ENCODE measurements at regions not wholly inside any gene's neighbourhood (a gene's known extent, or its start where the extent isn't known, plus 50 kb on each side); places are given as distances from the start of the nearest gene placed in this dataset.
"Not testable (repeated sequence)": the region's sequence is repeated elsewhere in the genome, so short reads cannot be mapped to it uniquely, and the experiment has no call there.

GRCh38 chr10:36872702-36873393, 252.6 kb upstream of the ANKRD30A start:
- DNase-seq (ENCODE audit: low spot score), result no peak

DNA sequence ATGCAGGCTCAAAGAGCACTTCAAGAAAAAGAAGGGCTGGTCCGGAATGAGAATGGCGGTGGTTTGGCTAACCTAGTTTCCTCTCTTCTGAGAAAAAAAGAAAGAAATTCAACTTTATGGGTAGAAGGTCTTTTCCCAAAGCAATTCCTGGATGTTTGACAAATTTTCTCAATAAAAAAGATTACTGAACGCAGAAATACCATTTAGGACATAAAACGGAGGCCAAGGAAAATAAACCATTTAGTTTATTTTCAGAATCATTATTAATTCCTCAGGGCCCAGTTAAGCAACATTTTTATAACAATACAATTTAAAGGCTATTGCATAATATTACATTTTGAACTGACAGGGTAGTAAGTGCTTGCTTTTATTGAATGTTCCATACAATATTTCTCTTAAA, 284.6 kb upstream of the ANKRD30A start:
- no peak for DNase-seq (ENCODE audit: low spot score)

DNA sequence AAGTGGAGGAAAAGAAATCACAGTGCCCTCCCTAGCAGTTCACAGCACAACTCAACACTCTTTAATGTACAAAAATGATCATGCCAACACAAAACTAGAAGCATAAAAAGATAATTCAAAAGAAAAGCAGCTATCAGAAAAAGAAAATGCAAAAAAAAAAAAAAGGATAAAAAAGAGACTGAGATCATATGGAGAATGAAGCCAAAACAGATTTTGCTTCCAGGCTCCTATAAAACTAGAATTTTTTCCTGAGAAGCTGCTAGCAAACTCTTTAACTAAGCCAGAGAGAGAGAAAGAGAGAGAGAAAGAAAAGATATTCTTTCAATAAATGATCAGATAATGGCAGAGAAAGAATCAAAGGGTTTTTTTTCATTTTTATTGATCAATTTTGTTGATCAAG, 288.0 kb upstream of the ANKRD30A start:
- DNase-seq (ENCODE audit: low spot score), result no peak

GRCh38 chr10:36819781-36820180, 305.6 kb upstream of the ANKRD30A start:
- DNase-seq (ENCODE audit: low spot score), result no peak

DNA sequence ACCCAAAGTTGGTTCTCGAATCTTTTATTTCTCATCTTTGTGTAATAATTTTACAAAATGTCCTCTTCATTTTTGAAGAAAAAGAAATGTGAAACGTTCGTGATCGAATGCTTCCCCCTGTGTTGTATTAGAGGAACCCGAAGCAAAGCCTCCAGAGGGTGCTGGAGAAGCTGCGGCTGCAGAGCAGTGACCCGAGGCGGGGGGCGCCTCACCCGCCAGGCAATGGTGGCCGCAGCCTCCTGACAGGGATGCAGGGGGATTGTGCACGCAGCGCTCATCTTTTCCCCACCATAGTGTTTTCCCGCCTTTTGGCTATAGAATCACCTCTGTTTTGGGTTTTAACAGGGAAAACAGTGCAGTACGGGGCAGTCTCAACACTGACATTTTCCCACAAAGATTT, 307.5 kb upstream of the ANKRD30A start:
- DNase-seq (ENCODE audit: low spot score), result no peak

- no peak for DNase-seq (ENCODE audit: low spot score)
Observed at GRCh38 chr10:36808625-36809362, 316.6 kb upstream of the ANKRD30A start.

GRCh38 chr10:36803229-36803628, 322.2 kb upstream of the ANKRD30A start:
- DNase-seq (ENCODE audit: low spot score), result no peak

DNA sequence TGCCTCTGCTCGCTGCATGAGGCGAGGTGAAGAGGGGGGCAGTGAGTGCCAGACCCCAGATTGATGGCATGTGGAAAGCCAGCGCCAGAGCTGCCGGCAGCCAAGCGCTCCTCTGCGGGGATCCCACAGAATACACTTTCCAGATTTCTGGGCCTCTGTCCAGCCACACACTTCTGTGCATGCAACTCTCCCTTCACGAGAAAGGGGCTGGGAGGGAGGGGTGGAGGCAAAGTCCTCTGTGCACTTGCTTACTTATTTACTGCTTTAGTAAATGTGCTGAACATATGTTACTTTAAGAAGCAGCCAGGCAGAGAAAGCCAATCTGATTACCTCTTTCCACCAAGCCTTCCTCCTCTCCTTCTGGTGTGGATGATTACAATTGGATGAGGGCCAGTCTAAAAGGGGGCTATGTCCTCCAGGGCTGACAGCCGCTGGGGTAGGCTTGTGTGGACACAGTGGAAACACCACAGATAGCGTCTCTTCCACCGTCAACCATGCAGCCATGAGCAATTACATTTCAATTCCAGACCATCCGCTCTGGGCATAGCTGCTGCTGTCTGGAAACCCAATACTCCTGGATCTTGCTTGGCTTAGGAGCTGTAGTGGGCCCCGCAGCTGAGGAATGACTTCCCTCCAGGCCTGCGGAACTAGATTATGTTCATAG, 322.8 kb upstream of the ANKRD30A start:
- DNase-seq (ENCODE audit: low spot score), result no peak

- no peak for DNase-seq (ENCODE audit: low spot score)
Observed at GRCh38 chr10:36801660-36802059, 323.7 kb upstream of the ANKRD30A start.

DNA sequence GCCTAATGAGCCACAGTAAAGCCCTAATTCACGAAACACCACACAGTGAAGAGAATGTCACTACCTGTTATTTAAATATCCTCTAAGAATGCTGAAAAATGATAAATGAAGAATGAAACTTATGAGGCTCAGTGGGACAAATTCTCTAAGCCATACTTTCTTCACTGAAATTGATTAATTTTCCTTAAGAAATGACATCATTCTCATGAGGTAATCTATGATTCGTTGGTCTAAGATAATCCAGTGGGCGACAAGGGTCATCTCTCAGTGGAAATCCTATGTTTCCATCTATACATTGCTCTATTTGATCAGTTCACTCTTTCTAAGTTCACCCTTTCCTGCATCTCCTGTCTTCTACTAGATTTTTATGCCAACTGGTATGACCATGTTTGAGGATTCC, 330.4 kb upstream of the ANKRD30A start:
- no peak for DNase-seq (ENCODE audit: low spot score)

GRCh38 chr10:36789974-36790373, 335.4 kb upstream of the ANKRD30A start:
- no peak for DNase-seq (ENCODE audit: low spot score)

- DNase-seq (ENCODE audit: low spot score), result no peak
Observed at GRCh38 chr10:36788152-36788551, 337.2 kb upstream of the ANKRD30A start.

- no peak for DNase-seq (ENCODE audit: low spot score)
Observed at GRCh38 chr10:36783400-36783799, 342.0 kb upstream of the ANKRD30A start.

GRCh38 chr10:36781570-36781969, 343.8 kb upstream of the ANKRD30A start:
- no peak for DNase-seq (ENCODE audit: low spot score)

- no peak for DNase-seq (ENCODE audit: low spot score)
Observed at GRCh38 chr10:36780158-36780557, 345.2 kb upstream of the ANKRD30A start.

DNA sequence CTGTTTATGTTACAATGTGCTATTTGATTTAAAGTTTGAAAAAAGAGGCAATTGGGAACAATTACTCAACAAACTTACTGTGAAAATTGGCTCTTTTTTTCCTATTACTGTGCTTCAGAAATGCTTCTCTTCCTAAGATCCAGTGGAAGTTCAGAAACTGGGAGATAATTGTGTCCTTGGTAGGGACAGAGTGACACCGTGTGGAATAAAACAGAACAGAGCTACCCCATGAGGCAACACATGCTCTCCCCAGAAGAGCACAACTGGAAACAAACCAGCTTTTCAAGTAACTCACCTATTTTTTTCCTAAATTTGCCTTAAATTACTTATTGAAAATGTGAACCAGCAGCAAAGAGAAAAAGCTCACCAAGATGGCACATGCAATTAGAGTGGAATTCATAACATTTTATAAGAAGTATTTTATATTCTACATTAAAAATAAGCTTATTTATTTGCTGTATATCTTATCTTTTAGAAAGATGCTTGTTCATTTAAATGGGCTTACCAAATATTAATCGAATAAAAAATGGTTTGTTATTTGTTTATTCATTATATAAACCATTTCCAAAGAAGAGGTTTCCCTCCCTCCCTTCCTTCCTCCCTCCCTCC, 346.1 kb upstream of the ANKRD30A start:
- DNase-seq (ENCODE audit: low spot score), result no peak

DNA sequence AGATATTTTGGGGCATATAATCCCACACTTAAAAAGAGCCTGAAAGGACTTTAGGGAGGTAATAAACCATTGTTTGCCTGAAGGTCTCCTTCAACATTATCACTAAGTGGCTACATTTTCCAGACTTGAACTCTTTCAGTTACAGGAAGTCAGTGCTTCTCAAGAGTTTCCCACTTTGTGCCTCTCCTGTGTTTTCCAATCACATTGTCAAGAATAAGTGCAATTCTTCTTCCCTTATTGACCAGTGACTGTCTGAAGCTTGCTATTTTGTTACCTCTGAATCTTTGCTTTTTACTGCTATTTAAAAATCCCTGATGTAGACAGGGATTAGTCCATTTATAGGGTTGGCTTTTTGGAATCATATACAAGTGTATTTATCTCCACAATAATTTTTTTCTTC, 346.7 kb upstream of the ANKRD30A start:
- DNase-seq (ENCODE audit: low spot score), result no peak

GRCh38 chr10:36773652-36774051, 351.7 kb upstream of the ANKRD30A start:
- no peak for DNase-seq (ENCODE audit: low spot score)

DNA sequence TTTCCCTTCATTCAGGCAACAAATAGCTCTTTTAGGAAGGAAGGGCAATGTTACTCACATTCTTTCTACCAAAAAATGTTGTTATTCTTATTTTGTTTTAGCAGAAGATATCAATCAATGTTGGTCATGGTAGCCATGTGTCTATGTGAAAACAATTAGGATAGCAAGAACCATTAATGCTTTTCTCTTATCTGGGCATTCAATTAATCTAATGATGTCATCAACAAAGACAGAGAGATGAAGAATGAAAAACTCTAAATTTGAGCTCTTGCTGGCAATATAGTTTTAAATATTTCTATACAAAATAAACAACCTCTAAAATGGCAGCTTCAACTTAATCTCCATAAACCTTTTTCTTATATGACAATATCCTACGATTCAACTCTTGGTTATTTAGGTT, 353.7 kb upstream of the ANKRD30A start:
- no peak for DNase-seq (ENCODE audit: low spot score)

GRCh38 chr10:36769741-36770140, 355.7 kb upstream of the ANKRD30A start:
- not testable (repeated sequence) for DNase-seq (ENCODE audit: low spot score)

DNA sequence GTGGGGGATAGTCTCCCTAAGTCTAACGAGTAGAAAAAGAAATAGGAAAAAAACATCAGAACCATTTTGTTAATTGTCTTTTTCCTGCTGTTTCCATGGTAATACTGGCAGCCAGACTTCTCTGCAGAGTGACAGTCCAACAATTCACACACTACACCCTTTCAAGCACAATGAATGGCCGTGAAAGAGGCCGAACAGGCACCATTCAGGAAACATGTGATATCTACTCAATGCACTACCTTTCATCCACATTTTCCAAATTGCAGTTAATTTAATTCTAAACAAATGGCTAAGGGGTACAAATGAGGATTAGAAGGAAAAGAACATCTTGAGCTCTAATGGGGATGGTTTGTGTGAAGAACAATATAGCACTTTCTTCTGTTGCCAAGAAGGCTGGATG, 358.5 kb upstream of the ANKRD30A start:
- no peak for DNase-seq (ENCODE audit: low spot score)

DNA sequence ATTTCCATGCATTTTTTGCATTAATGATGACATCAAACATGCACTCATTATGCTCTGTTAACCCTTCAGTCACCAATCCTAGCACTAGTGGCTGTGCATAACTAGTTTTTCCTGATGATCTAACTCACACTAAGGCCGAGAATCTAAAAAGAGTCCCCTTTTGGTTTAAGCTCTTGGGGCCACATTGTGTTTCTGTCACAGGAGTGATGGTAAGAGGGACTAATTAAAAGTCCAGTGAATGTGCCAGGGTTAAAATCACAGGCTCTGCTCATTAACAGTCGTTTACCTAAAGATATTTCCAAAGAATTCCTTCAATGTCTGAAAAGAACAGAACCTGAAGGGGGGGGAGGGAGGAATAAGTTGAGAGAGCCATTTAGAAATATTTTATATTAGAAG, 359.0 kb upstream of the ANKRD30A start:
- DNase-seq (ENCODE audit: low spot score), result no peak
